ENCODE measurements at regions not wholly inside any gene's neighbourhood (a gene's known extent, or its start where the extent isn't known, plus 50 kb on each side); places are given as distances from the start of the nearest gene placed in this dataset.

GRCh38 chr18:70420146-70420898 lies 131.5 kb downstream of the SOCS6 start:
- TF ChIP-seq USF1 (IDR thresholded peaks at IDR 0.05): no peak
- no peak for TF ChIP-seq TCF12 (IDR thresholded peaks at IDR 0.05; ENCODE audit: low read depth)
- no peak for TF ChIP-seq REST (IDR thresholded peaks at IDR 0.05; ENCODE audit: low read depth)
- no peak for TF ChIP-seq TAF1 (IDR thresholded peaks at IDR 0.05; ENCODE audit: low read depth)
- no peak for TF ChIP-seq FOXM1 (IDR thresholded peaks at IDR 0.05; ENCODE audit: borderline replicate concordance, low read depth)
- no peak for TF ChIP-seq TEAD4 (IDR thresholded peaks at IDR 0.05)
- TF ChIP-seq EGR1 (IDR thresholded peaks at IDR 0.05): no peak
- no peak for TF ChIP-seq ZBTB7A (IDR thresholded peaks at IDR 0.05; ENCODE audit: low read depth)

GRCh38 chr18:70419526-70419925 lies 130.7 kb downstream of the SOCS6 start:
- no peak for TF ChIP-seq TEAD4 (IDR thresholded peaks at IDR 0.05)
- no peak for TF ChIP-seq USF1 (IDR thresholded peaks at IDR 0.05)
- no peak for TF ChIP-seq NFIC (IDR thresholded peaks at IDR 0.05)
- TF ChIP-seq YY1 (IDR thresholded peaks at IDR 0.05; ENCODE audit: low read depth): no peak
- no peak for TF ChIP-seq CREB1 (IDR thresholded peaks at IDR 0.05; ENCODE audit: low read depth)
- TF ChIP-seq REST (IDR thresholded peaks at IDR 0.05; ENCODE audit: low read depth): no peak
- no peak for TF ChIP-seq ZBTB7A (IDR thresholded peaks at IDR 0.05; ENCODE audit: low read depth)
- no peak for TF ChIP-seq FOXM1 (IDR thresholded peaks at IDR 0.05; ENCODE audit: borderline replicate concordance, low read depth)
- no peak for TF ChIP-seq MAX (IDR thresholded peaks at IDR 0.05)
- TF ChIP-seq CEBPB (IDR thresholded peaks at IDR 0.05): no peak
- no peak for TF ChIP-seq RAD21 (IDR thresholded peaks at IDR 0.05; ENCODE audit: low read depth)
- no peak for TF ChIP-seq TAF1 (IDR thresholded peaks at IDR 0.05; ENCODE audit: low read depth)
- TF ChIP-seq TCF12 (IDR thresholded peaks at IDR 0.05; ENCODE audit: low read depth): no peak
- no peak for TF ChIP-seq EP300 (IDR thresholded peaks at IDR 0.05; ENCODE audit: borderline replicate concordance)
- no peak for TF ChIP-seq EGR1 (IDR thresholded peaks at IDR 0.05)

- no peak for TF ChIP-seq TCF12 (IDR thresholded peaks at IDR 0.05; ENCODE audit: low read depth)
- no peak for TF ChIP-seq NFIC (IDR thresholded peaks at IDR 0.05)
- TF ChIP-seq TAF1 (IDR thresholded peaks at IDR 0.05; ENCODE audit: low read depth): no peak
- no peak for TF ChIP-seq EP300 (IDR thresholded peaks at IDR 0.05; ENCODE audit: borderline replicate concordance)
- no peak for TF ChIP-seq FOXM1 (IDR thresholded peaks at IDR 0.05; ENCODE audit: borderline replicate concordance, low read depth)
- no peak for TF ChIP-seq CEBPB (IDR thresholded peaks at IDR 0.05)
- TF ChIP-seq EGR1 (IDR thresholded peaks at IDR 0.05): no peak
- TF ChIP-seq TEAD4 (IDR thresholded peaks at IDR 0.05): no peak
- no peak for TF ChIP-seq YY1 (IDR thresholded peaks at IDR 0.05; ENCODE audit: low read depth)
- TF ChIP-seq RAD21 (IDR thresholded peaks at IDR 0.05; ENCODE audit: low read depth): no peak
- no peak for TF ChIP-seq REST (IDR thresholded peaks at IDR 0.05; ENCODE audit: low read depth)
- no peak for TF ChIP-seq ZBTB7A (IDR thresholded peaks at IDR 0.05; ENCODE audit: low read depth)
Measured at GRCh38 chr18:70418546-70419311, 129.9 kb downstream of the SOCS6 start.

GRCh38 chr18:70417847-70418246 lies 129.0 kb downstream of the SOCS6 start:
- TF ChIP-seq EGR1 (IDR thresholded peaks at IDR 0.05): no peak
- TF ChIP-seq ZBTB7A (IDR thresholded peaks at IDR 0.05; ENCODE audit: low read depth): no peak
- no peak for TF ChIP-seq REST (IDR thresholded peaks at IDR 0.05; ENCODE audit: low read depth)
- TF ChIP-seq EP300 (IDR thresholded peaks at IDR 0.05; ENCODE audit: borderline replicate concordance): no peak
- no peak for TF ChIP-seq RAD21 (IDR thresholded peaks at IDR 0.05; ENCODE audit: low read depth)
- TF ChIP-seq NFIC (IDR thresholded peaks at IDR 0.05): no peak
- no peak for TF ChIP-seq MAX (IDR thresholded peaks at IDR 0.05)
- TF ChIP-seq FOXM1 (IDR thresholded peaks at IDR 0.05; ENCODE audit: borderline replicate concordance, low read depth): no peak

Measured in Ishikawa (cell line).